ES-I3 (cell line): ENCODE measurements at regions not wholly inside any gene's neighbourhood (a gene's known extent, or its start where the extent isn't known, plus 50 kb on each side); places are given as distances from the start of the nearest gene placed in this dataset.

Experiments
- H3K36me3 ChIP-seq: 2 replicates; pipeline ENCODE4 v1.6.1; 2013; ENCODE audit warnings: mild to moderate bottlenecking, low read length, control low read depth, moderate library complexity; ENCODE audit not compliant: insufficient read depth
- H3K4me1 ChIP-seq: 2 replicates; pipeline ENCODE4 v1.6.1; 2013; ENCODE audit warnings: mild to moderate bottlenecking, control low read depth, low read length; ENCODE audit not compliant: insufficient read depth
- H3K9ac ChIP-seq: 2 replicates; pipeline ENCODE4 v1.6.1; 2013; ENCODE audit warnings: low read depth, mild to moderate bottlenecking, low read length, moderate library complexity
- H3K9me3 ChIP-seq: 2 replicates; pipeline ENCODE4 v1.6.1; 2013; ENCODE audit warnings: mild to moderate bottlenecking, low read length, moderate library complexity; ENCODE audit not compliant: control insufficient read depth, insufficient read depth

GRCh38 chr2:67806816-67807215 is 256.0 kb downstream of the C1D start:
- Histone ChIP-seq H3K36me3 (no peaks in the 10 kb centered on the region), H3K9me3 (no peaks in the 10 kb centered on the region), H3K4me1 (no peaks in the 10 kb centered on the region; the same call in 1 of the 2 replicates), H3K9ac (no peak overlapping the region)

DNA sequence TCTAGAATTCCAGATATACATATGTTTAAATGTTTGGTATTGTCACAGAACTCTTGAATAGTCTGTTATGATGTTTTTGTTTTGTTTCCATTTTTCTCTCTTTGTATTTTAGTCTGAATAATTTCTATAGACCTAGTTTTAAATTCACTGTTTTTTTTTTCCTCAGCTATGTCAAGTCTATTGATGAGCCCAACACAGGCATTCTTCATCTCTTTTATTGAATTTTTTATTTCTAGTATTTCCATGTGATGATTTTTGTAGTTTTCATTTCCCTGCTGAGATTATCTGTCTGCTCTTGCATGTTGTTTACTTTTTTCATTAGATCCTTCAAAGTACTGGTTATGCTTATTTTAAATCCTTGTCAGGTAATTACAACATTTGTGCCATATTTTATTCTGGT is 254.7 kb downstream of the C1D start:
- no peaks in the 10 kb centered on the region; the same call in 1 of the 2 replicates for H3K4me1 ChIP-seq
- H3K36me3 ChIP-seq, result no peaks in the 10 kb centered on the region
- no peak overlapping the region for H3K9ac ChIP-seq
- no peaks in the 10 kb centered on the region for H3K9me3 ChIP-seq

GRCh38 chr2:67812682-67813081 is 250.1 kb downstream of the C1D start:
- no peak overlapping the region for H3K9ac ChIP-seq
- H3K36me3 ChIP-seq, result no peaks in the 10 kb centered on the region

DNA sequence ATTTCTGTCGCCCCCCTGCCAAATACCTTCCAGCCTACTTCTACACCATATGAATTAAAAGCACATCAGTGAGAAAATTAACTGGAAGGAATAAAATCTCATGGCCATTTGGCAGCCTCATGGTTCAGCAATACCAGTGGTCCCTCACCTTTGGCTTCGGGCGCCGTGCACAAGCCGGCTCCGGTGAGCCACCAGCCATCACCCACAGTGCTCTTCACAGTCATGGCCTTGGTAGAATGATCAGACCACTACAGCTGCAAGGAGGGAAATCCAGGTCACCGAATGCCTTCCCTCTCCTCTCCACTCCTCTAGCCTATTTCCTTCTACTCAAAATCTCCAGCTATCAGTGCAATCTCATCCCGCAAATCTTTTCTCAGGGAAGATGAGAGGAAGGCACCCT is 239.1 kb downstream of the C1D start:
- Histone ChIP-seq H3K36me3 (no peaks in the 10 kb centered on the region; the same call in 1 of the 2 replicates), H3K9ac (no peak overlapping the region), H3K9me3 (no peaks in the 10 kb centered on the region), H3K4me1 (no peaks in the 10 kb centered on the region)

More at GRCh38 chr2:67812682-67813081, 250.1 kb downstream of the C1D start:
- H3K9me3 ChIP-seq, result no peaks in the 10 kb centered on the region
- H3K4me1 ChIP-seq, result no peaks in the 10 kb centered on the region; the same call in 1 of the 2 replicates

- Histone ChIP-seq H3K9me3 (no peaks in the 10 kb centered on the region), H3K9ac (no peak overlapping the region), H3K36me3 (no peaks in the 10 kb centered on the region; the same call in 1 of the 2 replicates), H3K4me1 (no peaks in the 10 kb centered on the region)
These were observed 238.6 kb downstream of the C1D start for GRCh38 chr2:67824186-67824585.

DNA sequence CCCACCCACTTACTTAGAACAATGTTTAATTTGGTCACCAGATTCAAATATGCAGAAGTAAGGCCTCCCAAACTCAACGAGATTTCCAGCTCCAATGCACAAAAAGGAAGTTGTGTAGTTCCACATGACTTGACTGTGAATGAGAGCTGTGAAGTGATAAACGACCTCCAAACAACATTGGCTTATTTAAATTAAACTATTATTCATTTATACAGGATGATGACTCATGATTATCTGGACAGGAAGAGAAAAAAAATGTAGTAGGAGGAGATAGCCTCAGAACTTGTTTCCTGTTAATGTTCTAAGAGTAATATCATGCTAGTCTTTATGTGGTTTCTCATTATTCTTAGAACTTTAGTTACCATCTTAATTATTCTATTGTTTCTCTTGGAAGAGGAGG is 237.3 kb downstream of the C1D start:
- no peaks in the 10 kb centered on the region for H3K4me1 ChIP-seq
- no peak overlapping the region for H3K9ac ChIP-seq
- H3K9me3 ChIP-seq, result no peaks in the 10 kb centered on the region
- no peaks in the 10 kb centered on the region; the same call in 1 of the 2 replicates for H3K36me3 ChIP-seq

DNA sequence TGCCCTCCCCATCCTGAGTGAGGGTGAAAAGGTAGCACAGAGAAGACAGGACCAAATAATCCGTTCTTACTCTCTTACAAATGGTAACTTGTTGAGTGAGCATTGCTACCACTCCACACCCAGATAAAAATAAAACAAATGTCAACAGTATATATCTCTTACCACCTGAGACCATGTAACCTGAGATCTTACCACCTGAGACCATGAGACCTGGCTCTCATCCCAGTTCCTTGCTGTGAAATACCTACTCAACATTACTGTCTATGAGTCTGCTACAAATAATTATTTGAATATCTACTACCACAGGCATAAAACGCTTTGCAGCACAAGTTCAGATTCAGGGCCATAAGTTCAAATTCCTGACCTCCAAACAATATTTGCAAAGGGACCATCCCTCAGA is 234.7 kb downstream of the C1D start:
- H3K4me1 ChIP-seq, result no peaks in the 10 kb centered on the region
- H3K9me3 ChIP-seq, result no peaks in the 10 kb centered on the region
- no peaks in the 10 kb centered on the region; the same call in 1 of the 2 replicates for H3K36me3 ChIP-seq

GRCh38 chr2:67829470-67829869 is 233.3 kb downstream of the C1D start:
- Histone ChIP-seq H3K9ac (no peak overlapping the region), H3K9me3 (no peaks in the 10 kb centered on the region), H3K36me3 (no peaks in the 10 kb centered on the region; the same call in 1 of the 2 replicates), H3K4me1 (no peaks in the 10 kb centered on the region)

More for the DNA sequence above, 234.7 kb downstream of the C1D start:
- H3K9ac ChIP-seq, result no peak overlapping the region

DNA sequence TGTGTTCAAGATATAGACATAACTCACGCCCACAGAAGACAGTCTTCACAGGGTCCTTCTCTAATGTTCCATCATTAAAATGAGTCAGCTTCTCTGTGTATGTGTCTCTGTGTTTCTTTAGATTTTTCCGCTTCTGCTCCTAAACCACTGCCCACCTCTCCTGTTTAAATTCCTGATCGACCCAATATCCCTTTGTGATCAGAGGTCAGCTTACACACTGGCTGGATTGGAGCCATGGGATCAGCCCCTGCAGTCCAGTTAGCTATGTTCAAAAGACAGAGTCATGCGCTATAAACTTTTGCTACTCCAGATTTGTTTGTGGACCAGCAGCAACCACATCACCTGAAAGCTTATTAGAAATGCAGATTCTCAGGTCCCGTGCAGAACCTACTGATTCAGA is 229.2 kb downstream of the C1D start:
- Histone ChIP-seq H3K4me1 (no peaks in the 10 kb centered on the region), H3K9me3 (no peaks in the 10 kb centered on the region), H3K36me3 (no peaks in the 10 kb centered on the region), H3K9ac (no peak overlapping the region)

GRCh38 chr2:67834482-67834881 is 228.3 kb downstream of the C1D start:
- Histone ChIP-seq H3K36me3 (no peaks in the 10 kb centered on the region), H3K9ac (no peak overlapping the region), H3K4me1 (no peaks in the 10 kb centered on the region), H3K9me3 (no peaks in the 10 kb centered on the region)

- Histone ChIP-seq H3K4me1 (no peaks in the 10 kb centered on the region), H3K9me3 (no peaks in the 10 kb centered on the region), H3K36me3 (no peaks in the 10 kb centered on the region), H3K9ac (no peak overlapping the region)
These were observed 227.5 kb downstream of the C1D start for GRCh38 chr2:67835266-67835665.

DNA sequence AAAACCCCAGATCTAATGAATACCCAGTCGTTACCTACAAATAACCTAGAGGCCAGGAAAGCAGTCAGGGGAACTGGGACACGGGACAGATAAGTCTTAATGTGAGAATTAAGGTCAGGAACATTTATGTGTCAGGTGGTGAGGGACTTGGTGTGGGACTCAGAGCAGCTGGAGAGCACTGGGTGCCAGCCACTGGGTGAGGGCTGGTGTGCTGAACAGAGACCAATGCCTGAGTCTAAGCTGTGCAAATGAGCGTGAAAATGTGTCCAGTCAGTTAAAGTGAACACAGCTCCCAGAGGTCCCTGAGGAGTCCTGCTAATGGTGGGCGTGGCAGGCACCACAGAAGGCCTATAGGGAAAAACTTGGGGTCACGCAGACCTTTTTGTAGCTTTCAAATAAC is 225.9 kb downstream of the C1D start:
- Histone ChIP-seq H3K9me3 (no peaks in the 10 kb centered on the region), H3K36me3 (no peaks in the 10 kb centered on the region), H3K9ac (no peak overlapping the region), H3K4me1 (no peaks in the 10 kb centered on the region)

DNA sequence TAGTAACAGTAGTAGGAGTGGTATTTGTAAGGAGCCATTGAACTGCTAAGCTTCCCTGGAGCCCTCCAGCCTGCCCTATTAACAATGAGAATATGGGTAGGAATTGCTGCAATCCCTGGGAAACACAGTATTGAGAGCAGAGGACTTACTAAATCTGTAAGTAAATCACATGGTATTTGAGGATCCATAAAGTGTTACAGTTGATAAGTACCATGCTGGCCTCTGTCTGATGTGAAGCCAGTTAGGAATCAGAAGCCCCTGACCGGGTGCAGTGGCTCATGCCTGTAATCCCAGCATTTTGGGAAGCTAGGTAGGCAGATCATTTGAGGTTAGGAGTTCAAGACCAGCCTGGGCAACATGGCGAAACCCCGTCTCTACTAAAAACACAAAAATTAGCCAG is 224.6 kb downstream of the C1D start:
- H3K36me3 ChIP-seq, result no peaks in the 10 kb centered on the region
- H3K9ac ChIP-seq, result no peak overlapping the region
- H3K9me3 ChIP-seq, result no peaks in the 10 kb centered on the region
- H3K4me1 ChIP-seq, result no peaks in the 10 kb centered on the region

DNA sequence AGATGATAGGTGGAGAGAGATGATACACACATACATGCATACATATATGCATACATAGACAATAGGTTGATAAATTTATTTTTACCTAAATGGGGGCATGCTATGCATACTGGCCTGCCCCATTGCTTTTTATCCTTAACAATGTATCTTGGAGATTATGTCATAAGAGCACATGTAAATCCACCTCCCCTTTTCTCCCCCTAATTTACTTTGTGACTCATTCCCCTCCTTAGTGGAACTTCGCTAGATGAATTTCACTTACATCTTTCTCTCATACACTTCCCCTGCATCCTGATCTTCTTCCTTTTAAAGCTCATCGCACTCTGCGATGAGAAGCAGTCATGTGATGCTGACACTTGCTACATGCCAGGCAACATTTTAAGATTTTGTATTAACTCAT is 223.6 kb downstream of the C1D start:
- H3K4me1 ChIP-seq, result no peaks in the 10 kb centered on the region
- no peaks in the 10 kb centered on the region for H3K36me3 ChIP-seq
- H3K9ac ChIP-seq, result no peak overlapping the region
- no peaks in the 10 kb centered on the region for H3K9me3 ChIP-seq

DNA sequence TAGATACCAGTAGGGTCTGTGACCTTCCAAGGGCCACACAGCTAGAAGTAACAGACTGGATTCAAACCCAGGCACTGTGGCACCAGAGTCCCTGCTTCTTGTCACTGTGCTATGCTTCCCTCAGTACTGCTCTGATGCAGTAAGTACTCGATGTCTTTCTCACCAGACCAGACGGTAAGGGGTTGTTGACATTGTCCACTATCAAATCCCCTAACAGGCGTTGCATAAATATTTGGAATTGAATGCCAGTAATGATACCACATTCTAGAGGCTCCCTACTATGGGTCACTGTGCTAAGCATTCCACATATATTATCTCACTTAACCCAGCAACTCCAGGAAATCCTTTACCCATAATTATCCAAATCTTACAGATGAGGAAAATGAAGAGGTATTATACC is 223.1 kb downstream of the C1D start:
- Histone ChIP-seq H3K9ac (no peak overlapping the region), H3K36me3 (no peaks in the 10 kb centered on the region), H3K4me1 (no peaks in the 10 kb centered on the region), H3K9me3 (no peaks in the 10 kb centered on the region)
